MM.1S (cell line): ENCODE measurements at regions not wholly inside any gene's neighbourhood (a gene's known extent, or its start where the extent isn't known, plus 50 kb on each side); places are given as distances from the start of the nearest gene placed in this dataset.

Experiments
- DNase-seq: peaks from one replicate; pipeline ENCODE4 v3.0.0-alpha.2; 2015
- H2AFZ ChIP-seq: fragments of 300-600 bp; sonication (generic); 2 replicates; pipeline ENCODE4 v1.6.0; 2016; ENCODE audit warnings: antibody characterized with exemption, low read length
- H3F3A ChIP-seq: fragments of 300-600 bp; sonication (generic); 2 replicates; pipeline ENCODE4 v1.6.1; 2016; ENCODE audit warnings: mild to moderate bottlenecking, antibody characterized with exemption, low read length, moderate library complexity, mixed read lengths; ENCODE audit not compliant: insufficient read depth
- H3K27ac ChIP-seq: fragments of 300-600 bp; sonication (generic); 2 replicates; pipeline ENCODE4 v1.5.1; 2016; ENCODE audit warnings: mild to moderate bottlenecking, low read length
- H3K27me3 ChIP-seq: fragments of 300-600 bp; sonication (generic); replicated peaks from 2 replicates; pipeline ENCODE4 v1.6.0; 2016; ENCODE audit warnings: low read length; ENCODE audit not compliant: insufficient read depth
- H3K36me3 ChIP-seq: fragments of 300-600 bp; sonication (generic); replicated peaks from 2 replicates; pipeline ENCODE4 v1.6.1; 2016; ENCODE audit warnings: mild to moderate bottlenecking, low read length, mixed read lengths; ENCODE audit not compliant: insufficient read depth
- H3K4me1 ChIP-seq: fragments of 300-600 bp; sonication (generic); 2 replicates; pipeline ENCODE4 v1.6.1; 2016; ENCODE audit warnings: low read length, mixed read lengths
- H3K4me2 ChIP-seq: fragments of 300-600 bp; sonication (generic); 2 replicates; pipeline ENCODE4 v1.6.0; 2016; ENCODE audit warnings: low read depth, low read length
- H3K4me3 ChIP-seq: fragments of 300-600 bp; sonication (generic); 2 replicates; pipeline ENCODE4 v1.5.1; 2016; ENCODE audit warnings: low read length, mixed read lengths
- H3K79me2 ChIP-seq: fragments of 300-600 bp; sonication (generic); 2 replicates; pipeline ENCODE4 v1.6.1; 2016; ENCODE audit warnings: mixed run types, low read length, mixed read lengths
- H3K9ac ChIP-seq: fragments of 300-600 bp; sonication (generic); 2 replicates; pipeline ENCODE4 v1.6.1; 2016; ENCODE audit warnings: low read length, mixed read lengths
- H3K9me2 ChIP-seq: fragments of 300-600 bp; sonication (generic); replicated peaks from 2 replicates; pipeline ENCODE4 v1.6.1; 2016; ENCODE audit warnings: mild to moderate bottlenecking, low read length, mixed read lengths; ENCODE audit not compliant: insufficient read depth
- H3K9me3 ChIP-seq: fragments of 300-600 bp; sonication (generic); replicated peaks from 2 replicates; pipeline ENCODE4 v1.6.1; 2016; ENCODE audit warnings: mild to moderate bottlenecking, low read length, mixed read lengths; ENCODE audit not compliant: insufficient read depth
- H4K20me1 ChIP-seq: fragments of 300-600 bp; sonication (generic); 2 replicates; pipeline ENCODE4 v1.6.1; 2016; ENCODE audit warnings: mild to moderate bottlenecking, low read length, moderate library complexity, mixed read lengths; ENCODE audit not compliant: insufficient read depth
- EZH2 ChIP-seq: fragments of 300-600 bp; sonication (generic); optimal IDR thresholded peaks from 2 replicates; pipeline ENCODE3; 2017; ENCODE audit warnings: low read depth, mild to moderate bottlenecking, antibody characterized with exemption, low read length, mixed read lengths
- EZH2phosphoT487 ChIP-seq: fragments of 300-600 bp; sonication (generic); IDR thresholded peaks from 2 replicates; pipeline ENCODE4 v1.6.1; 2018; ENCODE audit warnings: antibody characterized with exemption, low read length
- TF ChIP-seq, protein P1 (sequence below): fragments of 300-600 bp; sonication (generic); IDR thresholded peaks from 2 replicates; pipeline ENCODE4 v1.5.1; 2016; ENCODE audit warnings: antibody characterized with exemption, low read length, mixed read lengths

DNA sequence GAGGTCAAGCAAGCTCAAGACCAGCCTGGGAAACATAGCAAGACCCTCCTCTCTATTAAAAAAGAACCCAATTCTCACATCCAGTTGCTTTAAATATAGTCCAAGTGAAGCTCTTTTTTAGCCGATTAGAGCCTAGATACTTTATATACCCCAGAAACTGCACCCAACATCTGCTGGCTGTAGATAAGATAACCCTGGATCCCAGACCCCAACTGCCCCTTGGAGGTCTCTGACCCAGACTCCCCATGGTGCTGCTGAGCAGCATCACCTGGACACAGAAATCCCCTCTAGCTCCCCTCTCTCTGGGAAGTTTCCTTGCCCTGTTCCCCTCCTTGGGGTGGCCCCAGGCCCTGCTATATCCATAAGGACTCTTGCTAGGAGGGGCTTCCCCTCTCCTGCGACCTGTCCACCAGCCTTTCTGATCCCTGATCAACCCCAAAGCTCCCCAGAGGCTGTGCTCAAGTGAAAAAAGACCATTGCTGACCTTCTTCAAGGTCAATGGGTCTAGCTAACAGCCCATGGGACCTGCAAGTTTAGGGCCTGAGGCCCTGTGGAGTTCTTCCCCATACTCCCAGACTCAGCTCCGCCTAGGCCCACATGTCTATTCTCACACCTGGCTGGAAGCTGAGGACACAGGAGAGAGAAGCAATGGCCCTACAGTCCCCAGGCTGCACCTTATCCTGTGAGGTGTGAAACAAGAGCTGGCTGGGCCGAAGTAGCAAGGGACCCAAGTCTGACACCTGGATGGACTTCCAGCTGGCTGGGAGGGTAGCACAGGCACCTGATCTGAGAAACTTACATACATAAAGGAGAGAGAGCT, 56.2 kb downstream of the ARL6IP4 start:
- no peaks in the 10 kb centered on the region for H3K79me2 ChIP-seq
- no peak for TF ChIP-seq EZH2
- TF ChIP-seq, protein P1, sequence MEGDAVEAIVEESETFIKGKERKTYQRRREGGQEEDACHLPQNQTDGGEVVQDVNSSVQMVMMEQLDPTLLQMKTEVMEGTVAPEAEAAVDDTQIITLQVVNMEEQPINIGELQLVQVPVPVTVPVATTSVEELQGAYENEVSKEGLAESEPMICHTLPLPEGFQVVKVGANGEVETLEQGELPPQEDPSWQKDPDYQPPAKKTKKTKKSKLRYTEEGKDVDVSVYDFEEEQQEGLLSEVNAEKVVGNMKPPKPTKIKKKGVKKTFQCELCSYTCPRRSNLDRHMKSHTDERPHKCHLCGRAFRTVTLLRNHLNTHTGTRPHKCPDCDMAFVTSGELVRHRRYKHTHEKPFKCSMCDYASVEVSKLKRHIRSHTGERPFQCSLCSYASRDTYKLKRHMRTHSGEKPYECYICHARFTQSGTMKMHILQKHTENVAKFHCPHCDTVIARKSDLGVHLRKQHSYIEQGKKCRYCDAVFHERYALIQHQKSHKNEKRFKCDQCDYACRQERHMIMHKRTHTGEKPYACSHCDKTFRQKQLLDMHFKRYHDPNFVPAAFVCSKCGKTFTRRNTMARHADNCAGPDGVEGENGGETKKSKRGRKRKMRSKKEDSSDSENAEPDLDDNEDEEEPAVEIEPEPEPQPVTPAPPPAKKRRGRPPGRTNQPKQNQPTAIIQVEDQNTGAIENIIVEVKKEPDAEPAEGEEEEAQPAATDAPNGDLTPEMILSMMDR: no peak
- no peak for TF ChIP-seq EZH2phosphoT487
- H4K20me1 ChIP-seq: no peaks in the 10 kb centered on the region
- H3F3A ChIP-seq: no peaks in the 10 kb centered on the region
- no peak overlapping the region for H2AFZ ChIP-seq
- no peak overlapping the region for H3K9ac ChIP-seq
- H3K4me2 ChIP-seq: no peak overlapping the region
- no peaks in the 10 kb centered on the region for H3K9me2 ChIP-seq
- no peaks in the 10 kb centered on the region for H3K27me3 ChIP-seq
- no peak overlapping the region for H3K4me3 ChIP-seq
- H3K36me3 ChIP-seq: no peaks in the 10 kb centered on the region
- H3K27ac ChIP-seq: no peak overlapping the region
- no peak for DNase-seq
- no peaks in the 10 kb centered on the region for H3K9me3 ChIP-seq
- no peaks in the 10 kb centered on the region for H3K4me1 ChIP-seq

DNA sequence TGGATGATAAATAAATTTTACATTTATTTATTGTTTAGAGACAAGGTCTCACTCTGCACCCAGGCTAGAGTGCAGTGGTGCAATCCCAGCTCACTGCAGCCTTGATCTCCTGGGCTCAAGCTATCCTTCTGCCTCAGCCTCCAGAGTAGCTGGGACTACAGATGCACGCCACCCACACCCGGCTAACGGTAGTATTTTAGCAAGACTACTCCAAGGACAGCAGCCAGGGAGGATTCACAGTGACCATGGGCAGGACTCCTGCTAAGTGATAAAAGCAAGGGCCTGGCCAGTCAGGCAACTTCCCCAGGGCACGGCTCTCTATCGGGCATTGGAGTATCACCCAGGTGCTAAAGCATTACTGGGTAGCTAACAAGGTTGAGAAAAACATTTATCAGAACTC, 55.4 kb downstream of the ARL6IP4 start:
- Histone ChIP-seq H3K9me3 (no peaks in the 10 kb centered on the region), H3K9ac (no peak overlapping the region), H2AFZ (no peak overlapping the region), H3K36me3 (no peaks in the 10 kb centered on the region), H4K20me1 (no peaks in the 10 kb centered on the region), H3F3A (no peaks in the 10 kb centered on the region), H3K79me2 (no peaks in the 10 kb centered on the region), H3K4me3 (no peak overlapping the region), H3K9me2 (no peaks in the 10 kb centered on the region), H3K27ac (no peak overlapping the region), H3K4me1 (no peaks in the 10 kb centered on the region), H3K27me3 (no peaks in the 10 kb centered on the region), H3K4me2 (no peak overlapping the region)
- no peak for DNase-seq
- TF ChIP-seq EZH2: no peak
- TF ChIP-seq, protein P1: no peak
- no peak for TF ChIP-seq EZH2phosphoT487

DNA sequence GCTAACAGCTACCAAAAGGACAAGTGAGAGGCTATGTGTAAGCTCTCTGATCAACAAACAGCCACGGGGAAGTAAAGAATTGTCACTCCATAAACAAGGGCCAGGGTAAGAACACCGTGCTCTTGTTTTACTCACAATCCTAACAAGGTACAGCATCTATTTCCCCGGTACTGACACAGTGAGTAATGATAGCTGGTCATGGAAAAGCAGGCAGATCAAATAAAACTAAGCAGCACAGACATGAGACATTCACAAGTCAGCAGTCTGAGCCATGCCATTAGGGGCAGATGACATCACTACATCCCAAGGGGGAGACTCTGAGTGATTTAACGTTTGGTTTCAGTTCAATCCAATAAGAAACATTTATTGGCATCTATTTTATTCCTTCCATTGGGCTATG, 54.4 kb downstream of the ARL6IP4 start:
- TF ChIP-seq, protein P1: no peak
- no peak for TF ChIP-seq EZH2
- TF ChIP-seq EZH2phosphoT487: no peak
- no peaks in the 10 kb centered on the region for H4K20me1 ChIP-seq
- H3K79me2 ChIP-seq: no peaks in the 10 kb centered on the region
- H3K4me2 ChIP-seq: no peak overlapping the region
- H3K9me2 ChIP-seq: no peaks in the 10 kb centered on the region
- no peak overlapping the region for H3K4me3 ChIP-seq
- DNase-seq: no peak
- H3K27ac ChIP-seq: no peak overlapping the region
- no peaks in the 10 kb centered on the region for H3K27me3 ChIP-seq
- no peaks in the 10 kb centered on the region for H3K36me3 ChIP-seq
- no peak overlapping the region for H3K9ac ChIP-seq
- H3K4me1 ChIP-seq: no peaks in the 10 kb centered on the region
- H3K9me3 ChIP-seq: no peaks in the 10 kb centered on the region
- no peak overlapping the region for H2AFZ ChIP-seq
- H3F3A ChIP-seq: no peaks in the 10 kb centered on the region
